ENCODE measurements at regions not wholly inside any gene's neighbourhood (a gene's known extent, or its start where the extent isn't known, plus 50 kb on each side); places are given as distances from the start of the nearest gene placed in this dataset.
A peak's percentile ranks its signal among the peaks of the same experiment; 100 is the strongest.

DNA sequence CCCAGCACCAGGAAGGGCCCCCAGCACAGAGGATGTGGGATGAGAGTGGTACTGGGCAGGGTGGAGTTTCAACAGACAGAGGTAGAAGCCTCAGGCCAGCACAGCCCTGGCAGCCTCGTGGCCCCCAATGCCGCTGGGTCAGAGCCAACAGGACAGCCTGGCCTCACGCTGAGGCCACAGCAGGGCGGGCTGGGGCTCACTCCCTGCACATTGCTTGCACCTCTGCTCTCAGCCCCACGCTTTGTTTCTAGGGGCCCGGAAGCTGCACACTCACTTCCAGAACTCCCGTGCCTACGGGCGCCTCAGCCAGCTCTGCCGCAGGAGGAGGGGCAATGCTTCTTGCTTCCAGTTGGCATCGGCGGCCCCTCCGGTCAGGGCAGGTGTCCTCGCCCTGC is 72.9 kb downstream of the SIK1 start:
- Mint-ChIP-seq H3K36me3 (ENCODE audit: insufficient read depth) (peaks cover 3% of the 10 kb centered on the region), H3K27ac (no peak overlapping the region), H3K9me3 (no peaks in the 10 kb centered on the region), H3K4me1 (ENCODE audit: low read depth in 2 of 2) (peaks cover 0 to 3% of the 10 kb centered on the region in 2 donors), H3K4me3 (no peak overlapping the region), H3K27me3 (no peaks in the 10 kb centered on the region)
- no peak for DNase-seq
- no peak for ATAC-seq (replicated peaks)

DNA sequence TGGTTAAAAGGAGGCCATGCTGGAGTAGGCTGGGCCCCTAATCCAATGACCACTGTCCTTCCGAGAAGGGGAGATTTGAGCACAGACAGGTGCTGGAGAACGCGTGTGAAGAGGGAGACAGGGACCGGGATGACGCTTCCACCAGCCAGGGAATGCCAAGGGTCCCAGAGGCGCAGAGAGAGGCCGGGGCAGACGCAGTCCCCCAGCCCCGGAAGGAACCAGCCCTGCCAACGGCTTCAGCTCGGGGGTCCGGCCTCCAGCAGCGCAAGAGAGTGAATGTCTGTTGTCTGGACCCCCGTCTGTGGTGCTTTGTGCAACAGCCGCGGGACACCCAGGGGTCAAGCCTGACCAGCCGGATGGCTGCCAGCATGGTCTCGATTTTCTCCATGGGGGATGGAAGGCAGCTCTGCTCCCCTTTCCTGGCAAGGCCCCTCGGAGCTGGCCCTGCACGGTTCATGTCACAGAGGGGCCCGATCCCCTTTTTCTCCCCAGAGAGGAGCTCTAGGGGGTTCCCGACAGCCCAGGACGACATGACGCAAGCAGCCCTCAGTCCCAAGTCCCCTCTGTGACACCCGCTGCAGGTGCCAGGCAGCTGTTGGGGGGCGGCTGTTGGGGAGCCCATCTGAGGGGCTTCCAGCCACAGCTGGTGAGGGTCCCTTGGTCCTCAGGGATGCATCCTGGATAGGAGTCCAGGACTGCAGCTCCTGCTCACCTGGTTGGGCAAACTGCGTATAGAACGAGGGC is 73.5 kb downstream of the SIK1 start:
- ATAC-seq (replicated peaks) (no peak), DNase-seq (no peak)
- H3K4me1 Mint-ChIP-seq (ENCODE audit: low read depth in 2 of 2): peaks cover 0 to 3% of the 10 kb centered on the region in 2 donors
- no peaks in the 10 kb centered on the region for H3K27me3 Mint-ChIP-seq
- H3K9me3 Mint-ChIP-seq: no peaks in the 10 kb centered on the region
- no peak overlapping the region for H3K27ac Mint-ChIP-seq
- peaks cover 3% of the 10 kb centered on the region for H3K36me3 Mint-ChIP-seq (ENCODE audit: insufficient read depth)
- no peak overlapping the region for H3K4me3 Mint-ChIP-seq

DNA sequence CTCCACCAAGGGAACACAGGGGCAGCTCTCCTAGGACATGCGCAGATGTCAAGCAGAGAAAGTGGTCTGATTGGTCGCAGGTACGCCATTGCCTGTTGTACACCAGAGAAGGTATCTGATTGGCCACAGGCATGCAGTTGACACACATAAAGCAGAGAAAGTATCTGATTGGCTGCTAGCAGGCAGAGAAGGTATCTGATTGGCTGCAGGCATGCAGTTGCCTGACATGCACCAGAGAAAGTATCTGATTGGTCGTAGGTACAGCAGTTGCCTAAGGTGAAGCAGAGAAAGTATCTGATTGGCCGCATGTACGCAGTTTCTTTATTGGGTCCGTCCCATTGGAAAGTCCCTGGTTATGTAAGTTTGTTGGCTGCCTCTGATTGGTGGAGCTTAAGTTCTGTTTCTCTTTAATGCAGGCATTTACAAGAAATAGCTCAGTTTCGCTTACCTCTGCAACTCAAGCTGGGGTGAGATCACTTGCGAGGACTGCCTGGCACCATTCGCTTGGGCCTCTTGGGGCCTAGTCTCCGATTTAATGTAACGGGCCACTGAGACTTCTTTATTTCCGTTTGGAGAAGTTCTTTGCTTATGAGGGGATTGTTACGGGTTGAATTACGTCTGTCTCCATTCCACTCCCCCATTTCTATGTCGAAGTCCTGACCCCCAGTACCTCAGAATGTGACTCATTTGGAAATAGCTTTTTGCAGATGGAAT is 74.2 kb downstream of the SIK1 start:
- Mint-ChIP-seq H3K36me3 (ENCODE audit: insufficient read depth) (peaks cover 3% of the 10 kb centered on the region), H3K27me3 (no peaks in the 10 kb centered on the region), H3K4me3 (no peak overlapping the region), H3K9me3 (no peaks in the 10 kb centered on the region), H3K4me1 (ENCODE audit: low read depth in 2 of 2) (peaks cover 0 to 3% of the 10 kb centered on the region in 2 donors), H3K27ac (no peak overlapping the region)
- ATAC-seq (replicated peaks): peak; percentile 64
- DNase-seq: no peak

DNA sequence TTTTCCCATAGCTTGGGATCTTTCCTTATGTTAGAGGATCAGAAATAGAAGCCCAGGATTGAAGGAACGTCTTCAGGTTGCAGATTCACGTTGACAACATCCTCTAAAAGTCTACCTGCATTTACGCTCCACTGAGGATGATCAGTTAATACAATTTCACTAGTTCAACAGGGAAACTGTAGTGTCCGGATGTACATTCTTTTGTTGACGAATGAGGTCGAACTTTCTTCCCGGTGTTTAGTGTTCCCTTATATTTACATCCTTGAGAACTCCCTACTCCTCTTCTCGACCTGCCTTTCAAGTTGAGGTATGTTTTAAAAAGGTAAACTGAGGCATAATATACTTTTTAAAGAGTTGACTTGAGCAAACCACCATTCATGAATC is 74.8 kb downstream of the SIK1 start:
- ATAC-seq (replicated peaks): no peak
- H3K27me3 Mint-ChIP-seq: no peaks in the 10 kb centered on the region
- no peak for DNase-seq
- H3K36me3 Mint-ChIP-seq (ENCODE audit: insufficient read depth): peaks cover 3% of the 10 kb centered on the region
- H3K4me1 Mint-ChIP-seq (ENCODE audit: low read depth in 2 of 2): peaks cover 0 to 3% of the 10 kb centered on the region in 2 donors
- no peak overlapping the region for H3K27ac Mint-ChIP-seq
- no peaks in the 10 kb centered on the region for H3K9me3 Mint-ChIP-seq
- no peak overlapping the region for H3K4me3 Mint-ChIP-seq

DNA sequence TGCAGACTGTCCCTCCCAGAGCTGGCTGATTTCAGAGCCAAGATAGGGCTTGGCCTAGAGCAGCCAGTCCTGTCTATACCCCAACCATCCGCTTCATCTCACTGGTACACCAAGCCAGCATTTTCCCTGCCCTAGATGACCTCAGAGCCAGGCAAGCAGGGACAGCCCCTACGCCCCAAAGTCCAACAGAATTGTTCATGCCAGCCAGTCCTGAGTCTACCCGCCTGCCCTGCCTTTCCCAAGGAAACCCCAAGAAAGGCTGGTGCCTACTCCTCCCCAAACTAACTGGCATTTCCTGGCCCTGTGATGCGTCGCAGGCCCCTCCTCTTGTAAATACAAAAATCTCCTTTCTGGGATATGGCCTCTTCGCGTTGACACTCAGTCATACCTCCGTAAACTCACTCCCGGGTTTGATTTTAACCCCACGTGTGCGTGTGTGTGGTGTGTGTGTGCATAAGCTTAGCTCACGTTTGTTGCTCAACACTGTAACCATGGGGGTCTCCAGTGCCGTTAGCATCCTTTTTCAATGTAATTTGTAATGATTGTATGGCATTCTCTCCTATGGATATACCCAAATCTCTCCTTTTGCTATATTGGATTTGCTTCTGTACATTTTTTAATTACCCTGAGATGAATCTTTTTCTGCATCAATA is 75.3 kb downstream of the SIK1 start:
- Mint-ChIP-seq H3K27me3 (no peaks in the 10 kb centered on the region), H3K4me3 (no peak overlapping the region), H3K4me1 (ENCODE audit: low read depth in 2 of 2) (peaks cover 0 to 3% of the 10 kb centered on the region in 2 donors), H3K9me3 (no peaks in the 10 kb centered on the region), H3K36me3 (ENCODE audit: insufficient read depth) (peaks cover 3% of the 10 kb centered on the region), H3K27ac (no peak overlapping the region)
- no peak for ATAC-seq (replicated peaks)
- DNase-seq: no peak

DNA sequence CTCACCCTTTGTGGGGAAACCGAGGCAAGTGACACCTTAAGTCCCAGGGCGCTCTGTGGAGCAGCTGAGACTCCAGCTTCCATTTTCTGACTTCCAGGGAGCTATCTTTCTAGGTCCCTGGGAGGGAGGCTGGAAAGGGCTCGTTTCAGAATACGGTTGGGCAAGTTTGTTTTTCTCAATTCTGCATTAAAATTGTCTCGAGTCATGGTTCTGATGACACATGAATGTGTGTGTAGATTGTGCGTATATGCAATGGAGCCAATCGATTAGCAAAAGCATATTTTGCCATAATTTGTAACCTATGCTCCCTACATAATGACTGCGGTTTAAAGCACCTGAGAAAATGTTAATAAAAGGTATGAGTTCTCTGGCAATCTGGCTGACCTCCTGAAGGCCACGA is 77.3 kb downstream of the SIK1 start:
- ATAC-seq (replicated peaks) (no peak), DNase-seq (no peak)
- H3K36me3 Mint-ChIP-seq (ENCODE audit: insufficient read depth): peaks cover 3% of the 10 kb centered on the region
- H3K4me3 Mint-ChIP-seq: no peak overlapping the region
- H3K9me3 Mint-ChIP-seq: no peaks in the 10 kb centered on the region
- no peaks in the 10 kb centered on the region for H3K27me3 Mint-ChIP-seq
- no peak overlapping the region for H3K27ac Mint-ChIP-seq
- peaks cover 0 to 6% of the 10 kb centered on the region in 2 donors for H3K4me1 Mint-ChIP-seq (ENCODE audit: low read depth in 2 of 2)

DNA sequence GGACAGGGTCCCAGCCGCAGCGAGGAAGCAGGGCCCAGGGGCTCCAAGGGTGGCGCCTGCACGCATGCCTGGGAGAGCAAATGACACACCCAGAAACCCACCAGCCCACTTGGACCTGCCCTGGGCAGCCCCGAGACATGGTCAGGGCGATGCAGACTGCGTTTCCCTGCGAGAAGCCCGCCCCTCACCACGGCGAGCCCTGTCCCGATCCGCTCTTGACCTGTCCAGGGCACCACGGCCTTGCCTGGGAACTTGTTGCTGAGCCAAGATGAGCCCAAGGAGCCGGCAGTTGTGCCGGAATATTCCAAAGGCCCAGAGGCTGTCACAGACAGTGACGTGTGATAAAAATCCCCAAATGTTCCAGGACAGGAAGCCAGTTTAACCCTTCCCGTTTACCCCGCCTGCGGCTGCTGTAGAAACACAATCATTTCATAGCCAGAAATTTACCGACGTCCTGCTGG is 78.1 kb downstream of the SIK1 start:
- peaks cover 0 to 6% of the 10 kb centered on the region in 2 donors for H3K4me1 Mint-ChIP-seq (ENCODE audit: low read depth in 2 of 2)
- no peak overlapping the region for H3K27ac Mint-ChIP-seq
- no peaks in the 10 kb centered on the region for H3K9me3 Mint-ChIP-seq
- peaks cover 3% of the 10 kb centered on the region for H3K36me3 Mint-ChIP-seq (ENCODE audit: insufficient read depth)
- no peaks in the 10 kb centered on the region for H3K27me3 Mint-ChIP-seq
- ATAC-seq (replicated peaks) (no peak), DNase-seq (no peak)
- H3K4me3 Mint-ChIP-seq: no peak overlapping the region

DNA sequence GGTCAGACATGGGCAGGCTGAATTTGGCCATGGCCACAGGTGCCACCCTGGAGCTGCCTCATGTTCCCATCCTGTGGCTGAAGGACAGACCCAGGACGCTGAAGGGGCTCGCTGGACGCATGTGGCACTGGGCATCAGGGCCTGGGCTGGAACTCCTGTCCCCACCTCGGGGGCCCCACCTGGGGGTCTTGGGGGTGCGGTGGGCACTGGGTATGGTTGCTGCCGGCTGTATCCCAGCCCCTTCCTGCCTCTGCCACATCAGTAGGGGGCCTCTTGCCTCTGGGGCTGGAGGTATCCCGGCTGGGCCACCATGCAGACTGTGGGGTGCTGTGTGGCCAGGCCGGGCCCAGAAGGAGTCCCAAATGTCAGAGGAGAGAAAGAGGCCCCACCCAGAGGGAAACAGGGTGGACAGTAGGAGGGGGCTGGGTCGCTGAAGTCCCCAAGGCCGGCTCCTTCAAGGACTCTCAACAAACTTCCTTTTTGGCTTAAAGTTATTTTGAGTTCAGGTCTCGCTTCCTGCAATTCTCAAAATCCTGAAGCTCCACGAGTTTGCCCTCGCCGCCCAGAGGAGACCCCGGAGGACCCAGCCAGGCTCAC is 78.7 kb downstream of the SIK1 start:
- Mint-ChIP-seq H3K36me3 (ENCODE audit: insufficient read depth) (peaks cover 3% of the 10 kb centered on the region), H3K4me3 (no peak overlapping the region), H3K4me1 (ENCODE audit: low read depth in 2 of 2) (peaks cover 0 to 6% of the 10 kb centered on the region in 2 donors), H3K27ac (no peak overlapping the region), H3K9me3 (no peaks in the 10 kb centered on the region), H3K27me3 (no peaks in the 10 kb centered on the region)
- ATAC-seq (replicated peaks) (no peak), DNase-seq (no peak)

DNA sequence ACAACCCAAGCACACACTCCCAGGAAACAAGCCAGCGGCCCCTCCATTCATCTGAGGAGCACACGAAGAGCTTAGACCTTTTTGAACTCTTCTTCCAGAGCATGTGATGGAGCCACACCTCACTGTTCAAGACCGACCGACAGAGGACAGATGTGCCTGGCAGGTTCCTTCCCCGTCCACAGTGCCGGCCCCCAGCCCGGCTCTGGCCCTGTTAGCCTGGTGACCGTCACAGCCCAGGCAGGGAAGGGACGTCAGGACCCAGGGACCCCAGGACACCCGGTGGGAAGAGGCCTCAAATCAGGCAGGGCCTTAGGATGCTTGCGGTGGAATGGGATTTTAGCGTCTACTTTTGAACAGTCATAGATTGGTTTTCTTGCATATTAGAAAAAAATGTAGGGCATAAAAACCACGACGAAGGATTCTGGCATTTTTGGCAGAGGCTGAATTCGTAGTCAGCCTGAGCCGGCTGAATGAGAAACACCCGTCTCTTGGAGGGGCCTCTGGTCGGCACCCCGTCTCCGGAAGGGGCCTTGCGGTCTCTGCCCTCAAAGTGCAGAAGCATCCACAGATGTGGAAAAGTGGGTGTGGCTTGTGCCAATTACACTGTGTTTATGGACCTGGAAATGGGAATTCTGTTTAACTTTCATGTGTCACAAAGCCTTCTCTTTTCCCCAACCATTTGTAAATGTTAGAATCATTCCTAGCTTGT is 79.3 kb downstream of the SIK1 start:
- DNase-seq (no peak), ATAC-seq (replicated peaks) (no peak)
- H3K9me3 Mint-ChIP-seq: no peaks in the 10 kb centered on the region
- no peaks in the 10 kb centered on the region for H3K27me3 Mint-ChIP-seq
- no peak overlapping the region for H3K4me3 Mint-ChIP-seq
- H3K27ac Mint-ChIP-seq: peak overlapping the region in 1 of 2 donors; percentile 38
- H3K4me1 Mint-ChIP-seq (ENCODE audit: low read depth in 2 of 2): peaks cover 0 to 6% of the 10 kb centered on the region in 2 donors
- no peaks in the 10 kb centered on the region for H3K36me3 Mint-ChIP-seq (ENCODE audit: insufficient read depth)

DNA sequence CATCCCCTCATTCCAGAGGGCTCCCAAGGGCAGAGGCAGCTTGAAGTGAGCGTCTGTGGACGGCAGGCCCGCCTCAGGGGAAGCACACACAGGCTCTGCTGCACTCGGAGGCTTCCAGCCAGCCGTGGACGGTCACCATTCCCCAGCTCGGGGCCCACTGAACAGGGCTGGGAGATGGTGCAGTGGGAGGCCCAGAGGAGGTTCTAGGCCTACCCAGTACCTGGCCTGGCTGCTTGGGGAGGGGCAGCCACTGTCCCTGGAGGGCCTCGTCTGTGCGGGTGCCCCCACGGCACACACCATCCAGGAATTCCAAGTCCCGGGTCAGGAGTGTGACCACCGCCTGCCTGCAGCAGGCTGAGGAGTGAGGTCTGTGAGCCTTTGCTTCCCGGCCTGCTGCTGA is 80.4 kb downstream of the SIK1 start:
- no peak overlapping the region for H3K4me3 Mint-ChIP-seq
- H3K27ac Mint-ChIP-seq: no peak overlapping the region
- H3K9me3 Mint-ChIP-seq: no peaks in the 10 kb centered on the region
- no peaks in the 10 kb centered on the region for H3K27me3 Mint-ChIP-seq
- ATAC-seq (replicated peaks): no peak
- no peak for DNase-seq
- peaks cover 0 to 4% of the 10 kb centered on the region in 2 donors for H3K4me1 Mint-ChIP-seq (ENCODE audit: low read depth in 2 of 2)
- no peaks in the 10 kb centered on the region for H3K36me3 Mint-ChIP-seq (ENCODE audit: insufficient read depth)

DNA sequence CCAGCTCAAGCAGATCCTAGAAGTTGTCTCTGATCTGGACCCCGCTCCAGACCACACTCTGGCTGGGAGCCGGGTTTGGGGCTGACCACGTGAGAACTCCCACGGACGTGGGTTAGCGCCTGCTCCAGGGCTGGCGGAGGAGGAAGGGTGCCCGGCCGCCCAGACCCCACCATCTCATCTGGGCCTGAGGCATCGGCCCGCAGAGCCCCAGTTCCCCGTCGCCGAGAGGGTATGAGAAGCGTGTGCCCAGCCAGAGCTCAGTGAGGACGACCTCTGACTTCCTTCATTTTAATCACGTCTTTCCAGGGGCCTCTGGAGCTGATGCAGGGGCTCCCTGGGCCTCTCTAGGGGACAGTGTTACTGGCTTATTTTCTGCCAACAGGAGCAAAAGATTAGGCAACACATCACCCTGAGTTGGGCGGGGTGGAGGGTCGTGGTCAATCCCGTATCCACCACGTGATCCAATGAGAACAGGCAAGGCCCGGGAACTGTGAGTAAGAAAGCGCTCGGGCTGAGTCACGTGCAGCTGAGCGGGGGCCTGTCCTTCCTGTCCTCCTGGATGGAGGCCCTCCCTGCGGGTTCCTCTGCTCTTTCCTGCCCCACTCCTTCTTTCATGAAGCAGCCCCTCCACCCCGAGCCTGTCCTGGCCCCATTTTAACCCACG is 81.1 kb downstream of the SIK1 start:
- Mint-ChIP-seq H3K4me3 (no peak overlapping the region), H3K36me3 (ENCODE audit: insufficient read depth) (no peaks in the 10 kb centered on the region), H3K27me3 (no peaks in the 10 kb centered on the region), H3K4me1 (ENCODE audit: low read depth in 2 of 2) (peaks cover 0 to 4% of the 10 kb centered on the region in 2 donors), H3K27ac (peak overlapping the region in 1 of 2 donors; percentile 44), H3K9me3 (no peaks in the 10 kb centered on the region)
- DNase-seq (no peak), ATAC-seq (replicated peaks) (peak; percentile 54)

DNA sequence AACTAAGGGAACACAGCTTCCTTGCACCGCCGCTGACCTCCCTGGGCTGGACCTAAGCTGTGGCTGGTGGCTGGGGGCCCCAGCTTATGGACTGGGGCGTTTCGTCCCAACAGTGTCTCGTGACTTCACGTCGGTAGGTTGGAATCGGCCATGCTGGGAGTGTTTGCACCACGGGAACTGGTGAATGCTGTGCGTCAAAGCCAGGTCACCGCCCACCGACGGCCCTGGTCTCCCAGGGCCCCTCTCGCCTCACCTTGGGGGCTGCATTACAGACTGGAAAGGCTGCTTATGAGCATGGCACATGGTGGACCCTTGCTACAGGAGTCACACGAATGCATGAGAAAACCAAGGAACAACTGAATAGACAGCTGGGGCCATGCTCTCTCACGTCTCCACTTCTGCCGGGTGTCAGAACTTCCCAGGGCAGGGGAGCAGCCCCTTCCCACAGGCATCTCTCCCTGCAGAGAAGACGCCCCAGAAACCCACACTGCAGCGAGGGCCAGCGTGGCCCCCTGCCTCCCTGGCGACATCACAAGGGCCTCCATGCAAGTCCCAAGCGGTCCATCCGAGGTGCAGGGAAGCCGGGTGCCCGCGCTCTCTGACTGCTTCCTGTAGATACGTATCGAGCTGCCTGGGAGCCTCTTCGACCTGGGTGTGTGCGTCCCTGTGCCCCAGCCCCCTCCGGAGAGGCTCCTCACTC is 81.7 kb downstream of the SIK1 start:
- Mint-ChIP-seq H3K36me3 (ENCODE audit: insufficient read depth) (no peaks in the 10 kb centered on the region), H3K9me3 (no peaks in the 10 kb centered on the region), H3K27me3 (no peaks in the 10 kb centered on the region), H3K27ac (no peak overlapping the region), H3K4me3 (no peak overlapping the region), H3K4me1 (ENCODE audit: low read depth in 2 of 2) (peaks cover 0 to 4% of the 10 kb centered on the region in 2 donors)
- no peak for ATAC-seq (replicated peaks)
- no peak for DNase-seq
